GM18873 (cell line): ENCODE measurements at regions not wholly inside any gene's neighbourhood (a gene's known extent, or its start where the extent isn't known, plus 50 kb on each side); places are given as distances from the start of the nearest gene placed in this dataset.
A peak's percentile ranks its signal among the peaks of the same experiment; 100 is the strongest.

ENCODE experiments used
- ATAC-seq: cut with Tn5 transposase; IDR thresholded peaks from one replicate; pipeline ENCODE4 v1.9.1; 2021; ENCODE audit warnings: mild to moderate bottlenecking, moderate library complexity, moderate number of reproducible peaks; ENCODE audit not compliant: unreplicated experiment, low FRiP score

DNA sequence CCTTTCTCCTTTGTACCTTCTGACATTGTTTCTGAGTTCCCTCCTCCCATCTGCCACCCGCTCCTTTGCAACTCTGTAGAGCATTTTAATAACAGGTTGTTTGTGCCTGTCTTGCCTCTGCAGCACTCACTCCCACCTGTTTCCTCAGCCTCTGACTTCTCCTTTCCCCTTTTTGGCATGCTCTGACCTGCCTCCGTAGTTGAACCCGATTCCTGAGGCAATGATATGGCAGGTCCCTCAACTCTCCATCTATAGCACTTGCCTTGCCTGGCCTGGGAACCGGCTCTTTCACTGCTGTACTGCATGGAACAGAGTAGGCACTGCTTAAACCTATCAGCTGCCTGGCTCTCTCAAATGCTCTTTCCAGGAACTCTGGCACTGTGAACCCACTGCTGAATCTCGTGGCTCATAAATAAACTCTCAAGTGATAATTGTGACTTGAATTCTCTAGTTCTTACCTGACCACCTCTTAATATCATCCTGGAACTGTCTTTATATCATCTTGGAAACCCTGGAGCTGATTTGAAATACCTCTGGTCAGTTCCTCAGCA lies 50.3 kb downstream of the UTRN start:
- ATAC-seq = no peak

DNA sequence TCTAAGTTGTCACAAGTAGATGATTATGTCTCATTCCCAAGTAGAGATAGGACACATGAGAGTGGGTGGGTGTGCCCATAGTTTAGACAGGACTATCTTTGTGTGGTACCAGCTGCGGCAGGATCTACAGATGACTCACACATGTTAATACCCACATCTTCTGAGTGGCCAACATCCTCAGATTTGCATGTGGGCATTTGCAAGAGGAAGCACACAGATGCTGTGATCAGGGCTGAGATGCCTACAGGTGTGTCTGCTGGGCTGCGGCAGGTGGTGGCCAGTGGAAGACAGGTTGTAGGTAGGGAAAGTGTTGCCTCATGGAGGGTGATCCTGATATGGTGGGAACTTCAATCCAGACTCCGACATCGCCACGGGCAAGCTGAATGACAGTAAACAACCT lies 50.8 kb downstream of the UTRN start:
- ATAC-seq = peak; percentile 76

GRCh38 chr6:144336900-144337299 lies 51.8 kb downstream of the UTRN start:
- no peak for ATAC-seq

DNA sequence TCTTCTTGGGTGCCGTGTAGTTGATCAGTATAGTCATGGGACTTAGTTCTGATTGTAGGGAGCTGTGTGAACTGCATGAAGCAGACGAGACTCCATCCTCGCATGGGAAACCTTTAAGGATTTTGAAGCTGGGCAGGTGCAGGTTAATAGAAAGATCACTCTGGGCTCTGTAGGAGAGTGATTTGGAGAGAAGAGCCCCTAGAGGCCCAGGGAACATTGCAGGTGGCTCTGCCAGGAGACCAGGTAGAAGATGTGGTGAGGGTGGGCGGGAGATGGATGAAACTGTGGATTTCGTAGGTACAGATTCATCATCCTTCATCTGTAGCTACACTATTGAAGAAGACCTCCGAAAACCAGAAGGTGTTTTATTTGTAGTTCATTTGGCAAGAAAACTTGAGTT lies 53.3 kb downstream of the UTRN start:
- ATAC-seq = no peak

GRCh38 chr6:144338951-144339700 lies 54.0 kb downstream of the UTRN start:
- ATAC-seq = no peak

DNA sequence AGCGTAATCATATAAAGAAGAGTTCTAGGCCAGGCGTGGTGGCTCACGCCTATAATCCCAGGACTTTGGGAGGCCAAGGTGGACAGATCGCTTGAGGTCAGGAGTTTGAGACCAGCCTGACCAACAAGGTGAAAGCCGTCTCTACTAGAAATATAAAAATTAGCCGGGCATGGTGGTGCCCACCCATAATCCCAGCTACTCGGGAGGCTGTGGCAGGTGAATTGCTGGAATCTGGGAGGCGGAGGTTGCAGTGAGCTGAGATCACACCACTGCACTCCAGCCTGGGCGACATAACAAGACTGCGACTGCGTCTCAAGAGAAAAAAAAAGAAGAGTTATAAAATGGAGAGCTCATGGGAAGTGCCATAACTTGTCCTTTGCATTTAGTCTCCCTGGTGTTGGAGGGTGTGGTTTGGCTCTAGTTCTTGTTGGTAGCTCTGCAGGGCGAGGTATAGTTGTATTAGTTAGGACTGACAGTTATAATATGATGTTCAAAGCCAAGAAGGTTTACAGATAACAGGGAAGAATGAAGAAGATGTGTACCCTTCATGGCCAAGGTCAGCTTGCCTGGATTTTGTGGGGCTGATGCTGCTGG lies 54.8 kb downstream of the UTRN start:
- no peak for ATAC-seq

DNA sequence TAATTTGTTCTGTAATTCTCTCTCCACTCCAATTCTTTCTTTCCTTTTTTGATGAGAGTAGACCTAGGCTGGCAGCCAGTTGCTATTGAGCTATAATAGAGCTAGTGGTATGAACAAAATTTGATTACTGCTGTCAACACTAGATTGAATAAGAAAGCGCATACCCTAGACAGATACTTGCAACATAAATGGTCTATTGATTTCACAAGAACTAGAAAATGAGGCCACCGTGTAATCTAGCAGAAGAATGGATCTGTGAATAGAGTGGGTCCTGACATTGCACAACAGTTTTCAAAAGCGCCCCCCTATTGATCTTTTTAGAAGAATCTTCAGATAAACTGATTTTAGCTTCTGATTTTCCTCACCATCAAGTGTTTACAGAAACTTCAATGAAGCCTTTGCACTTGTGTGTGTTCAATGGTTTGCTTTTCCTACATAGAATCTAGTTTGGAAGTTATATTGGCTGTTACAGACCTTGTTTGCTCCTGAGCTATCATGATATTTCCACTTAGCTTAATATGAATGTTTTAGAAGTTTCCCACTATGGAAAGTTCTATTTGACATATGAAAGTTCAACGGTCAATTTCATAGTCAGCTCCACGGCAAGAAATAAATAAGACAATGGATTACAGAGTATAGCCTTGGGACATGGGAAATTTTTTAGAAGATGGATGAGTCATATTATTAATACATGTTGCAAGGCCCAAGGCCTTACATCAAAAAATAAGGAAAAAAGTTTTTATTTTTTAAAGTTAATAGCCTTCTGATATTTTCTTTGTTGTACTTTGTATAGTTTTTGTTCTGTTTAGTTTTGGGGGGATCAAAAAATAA lies 55.6 kb downstream of the UTRN start:
- no peak for ATAC-seq

GRCh38 chr6:144341831-144342527 lies 56.8 kb downstream of the UTRN start:
- ATAC-seq = peak; percentile 52

DNA sequence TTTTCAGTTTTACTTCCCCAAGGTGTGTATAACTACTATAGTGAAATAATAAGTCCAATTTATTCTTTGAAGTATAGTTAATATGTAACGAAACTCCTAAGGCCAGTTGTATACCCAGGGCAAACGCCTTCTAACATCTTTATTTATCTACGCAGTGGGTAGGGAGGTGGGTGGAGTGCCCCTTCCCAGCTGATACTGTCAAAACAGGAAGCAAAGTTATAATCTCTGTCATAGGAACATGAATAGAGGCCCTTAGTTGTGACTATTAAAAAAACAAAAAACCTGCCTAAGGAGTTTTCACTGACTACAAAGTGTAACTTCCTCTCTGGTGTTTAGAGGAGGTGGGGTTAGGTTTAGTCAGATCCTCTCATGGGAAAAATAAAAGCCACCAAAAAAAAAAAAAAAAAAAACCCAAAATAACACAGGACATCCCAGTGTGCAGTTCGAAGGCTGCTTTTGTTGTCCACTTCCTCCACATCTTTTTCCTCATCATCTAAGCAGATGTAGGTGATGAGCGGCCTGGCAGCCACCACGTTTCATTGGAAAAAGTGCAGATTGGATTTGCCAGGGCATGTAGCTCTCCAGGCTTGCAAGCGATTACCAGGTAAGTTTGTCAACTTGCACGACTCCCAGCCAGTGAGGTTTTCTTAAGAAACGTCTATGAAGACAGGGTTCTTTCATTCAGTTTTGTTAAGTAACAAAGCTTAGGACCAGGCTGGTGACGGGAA lies 58.7 kb downstream of the UTRN start:
- peak; percentile 44 for ATAC-seq

DNA sequence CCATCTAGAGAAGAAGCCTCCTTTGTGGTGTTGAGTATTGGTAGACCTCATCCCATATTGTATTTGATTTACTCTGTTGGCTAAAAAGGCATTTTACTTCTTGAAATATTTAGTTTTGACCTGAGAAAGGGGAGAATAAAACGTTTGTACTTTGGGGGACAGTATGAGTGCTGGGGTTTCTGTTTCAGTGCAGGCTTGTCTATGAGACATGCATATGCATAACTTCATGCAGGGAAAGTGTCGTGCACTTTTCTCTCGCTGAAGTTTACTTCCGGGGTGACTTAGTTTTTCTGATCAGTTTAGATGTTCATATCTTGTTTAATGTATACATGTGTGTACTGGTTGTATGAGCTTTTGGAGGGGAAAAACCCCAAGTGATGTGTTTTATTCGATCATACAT lies 59.5 kb downstream of the UTRN start:
- peak; percentile 35 for ATAC-seq

GRCh38 chr6:144345451-144345850 lies 60.3 kb downstream of the UTRN start:
- ATAC-seq = no peak

DNA sequence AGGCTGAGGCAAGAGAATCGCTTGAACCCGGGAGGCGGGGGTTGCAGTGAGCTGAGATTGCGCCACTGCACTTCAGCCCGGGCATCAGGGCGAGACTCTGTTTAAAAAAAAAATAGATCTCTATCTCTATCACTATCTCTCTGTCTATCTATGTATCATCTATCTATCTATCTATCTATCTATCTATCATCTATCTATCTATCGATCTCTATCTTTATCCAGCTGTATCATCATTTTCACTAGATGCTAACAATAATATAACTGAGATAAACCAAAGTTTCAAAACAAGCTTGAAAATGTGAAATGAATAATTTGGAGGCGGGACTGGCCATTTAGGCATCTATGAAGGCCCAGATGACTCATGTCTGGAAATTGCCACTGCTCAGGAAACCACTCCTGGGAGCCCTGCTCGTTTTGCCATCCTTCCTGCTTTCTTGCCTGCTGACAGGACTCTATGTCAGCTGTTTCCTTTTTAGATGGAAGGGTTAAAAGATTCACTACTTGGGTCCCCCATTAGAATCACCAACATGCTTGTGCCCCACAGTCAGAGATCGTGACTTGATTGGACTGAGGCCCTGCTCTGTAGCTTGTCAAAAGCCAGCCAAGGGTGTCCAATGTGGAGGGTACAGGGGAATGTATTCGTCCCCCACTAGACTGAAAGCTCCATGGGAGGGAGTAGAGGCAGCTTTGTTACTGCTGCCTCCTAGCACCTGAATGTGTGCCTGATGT lies 61.7 kb downstream of the UTRN start:
- no peak for ATAC-seq

- ATAC-seq = no peak
These were observed 62.3 kb downstream of the UTRN start for GRCh38 chr6:144347448-144347759.

DNA sequence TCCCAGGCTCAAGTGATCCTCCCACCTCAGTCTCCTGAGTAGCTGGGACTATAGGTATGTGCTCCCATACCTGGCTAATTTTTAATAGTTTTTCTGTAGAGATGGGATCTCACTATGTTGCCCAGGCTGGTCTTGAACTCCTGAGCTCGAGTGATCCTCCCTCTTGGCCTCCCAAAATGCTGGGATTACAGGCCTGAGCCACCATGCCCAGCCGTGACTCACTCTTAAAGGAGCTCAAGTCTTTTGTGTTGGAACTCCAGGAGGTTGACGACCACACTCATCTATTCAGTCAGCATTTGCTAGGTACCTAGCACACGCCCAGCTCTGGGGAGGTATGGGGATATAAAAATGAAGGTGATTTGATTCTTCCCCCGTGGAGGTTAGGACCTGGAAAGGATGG lies 62.8 kb downstream of the UTRN start:
- no peak for ATAC-seq

- peak; percentile 39 for ATAC-seq
These were observed 64.8 kb downstream of the UTRN start for GRCh38 chr6:144349690-144350527.

DNA sequence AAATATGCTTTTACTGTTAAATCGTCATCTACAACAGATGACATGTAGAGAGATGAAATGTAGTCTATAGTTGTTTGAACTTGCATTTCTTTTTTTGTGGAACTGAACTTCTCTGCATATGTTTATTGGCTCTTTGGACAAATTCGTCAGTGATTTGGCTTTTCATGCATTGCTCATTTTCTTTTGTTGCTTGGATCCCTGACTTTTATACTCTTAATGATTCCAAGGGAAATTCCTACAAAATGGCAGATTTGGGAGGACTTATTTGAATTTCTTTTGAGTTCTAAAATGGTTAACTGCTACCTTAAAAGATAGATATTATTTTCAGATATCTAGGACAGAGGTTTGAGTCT lies 65.4 kb downstream of the UTRN start:
- ATAC-seq = no peak

GRCh38 chr6:144351379-144352127 lies 66.4 kb downstream of the UTRN start:
- no peak for ATAC-seq

DNA sequence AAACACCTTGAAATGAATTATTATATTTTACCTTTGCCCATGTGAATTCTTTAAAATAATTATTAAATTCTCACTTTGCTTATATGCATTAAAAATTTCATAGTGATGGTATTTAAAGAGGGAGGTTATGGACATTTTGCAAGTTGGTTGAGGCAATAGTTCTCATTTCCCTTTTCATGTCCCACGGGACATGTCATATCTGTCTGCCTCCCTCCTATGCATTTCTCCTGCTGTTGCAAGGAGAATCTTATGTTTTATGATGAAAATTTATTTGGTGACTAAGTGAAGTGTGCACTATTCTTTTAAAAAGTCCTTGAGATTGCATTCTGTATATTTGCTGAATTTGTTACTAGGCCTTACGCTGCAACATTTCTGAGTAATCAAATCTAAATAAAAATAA lies 67.2 kb downstream of the UTRN start:
- ATAC-seq = no peak
